Keratinocyte (primary cell): ENCODE measurements at regions not wholly inside any gene's neighbourhood (a gene's known extent, or its start where the extent isn't known, plus 50 kb on each side); places are given as distances from the start of the nearest gene placed in this dataset.

Experiments
- CTCF ChIP-seq, 3 experiments: IDR thresholded peaks in 1 of 3; conservative IDR thresholded peaks in 1 of 3; optimal IDR thresholded peaks in 1 of 3; 2 replicates in 2 of 3; 3 replicates in 1 of 3; pipeline versions ENCODE3 to v1.5.1; 2011; ENCODE audit warnings: low read length in 3 of 3, mild to moderate bottlenecking in 3 of 3, moderate library complexity in 2 of 3, control low read depth in 1 of 3, inconsistent platforms in 1 of 3; ENCODE audit not compliant: insufficient read depth in 2 of 3; ENCODE audit errors: extremely low read depth in 1 of 3
- EZH2 ChIP-seq: IDR thresholded peaks from one replicate; pipeline ENCODE4 v1.6.1; 2012; ENCODE audit warnings: inconsistent platforms, mild to moderate bottlenecking, low read length, moderate library complexity

- TF ChIP-seq CTCF (optimal IDR thresholded peaks at IDR 0.05 in 1 of 3, IDR thresholded peaks at IDR 0.05 in 1 of 3, conservative IDR thresholded peaks at IDR 0.05 in 1 of 3; ENCODE audit: extremely low read depth in 1 of 3, insufficient read depth in 2 of 3, low read length in 3 of 3): no peak
- TF ChIP-seq EZH2: no peak
These were observed 64.8 kb upstream of the SLCO2A1 start for GRCh38 chr3:134094491-134094890.
